A549 (cell line): ENCODE measurements at regions not wholly inside any gene's neighbourhood (a gene's known extent, or its start where the extent isn't known, plus 50 kb on each side); places are given as distances from the start of the nearest gene placed in this dataset.

ENCODE experiments used
- BHLHE40 ChIP-seq: IDR thresholded peaks from 2 replicates; pipeline ENCODE4 v1.6.1; 2012; ENCODE audit warnings: low read depth, low read length, inconsistent platforms
- CEBPB ChIP-seq, 2 experiments: fragments of >200 bp in 1 of 2; sonication (Bioruptor Twin) in 1 of 2; formaldehyde crosslinking in 1 of 2; IDR thresholded peaks; 2 replicates each; pipeline ENCODE4 v1.6.1; 2012 to 2016
- JUN ChIP-seq, 2 experiments: fragments of >200 bp; sonication (Bioruptor Twin); formaldehyde crosslinking; IDR thresholded peaks; 2 replicates in 1 of 2; 3 replicates in 1 of 2; pipeline ENCODE4 v1.6.1; 2016 to 2017
- MAFK ChIP-seq: fragments of 450-650 bp; IDR thresholded peaks from 2 replicates; pipeline ENCODE4 v1.6.1; 2014; ENCODE audit not compliant: partially characterized antibody
- NFE2L2 ChIP-seq: fragments of 150-350 bp; conservative IDR thresholded peaks from 2 replicates; pipeline ENCODE4 v1.6.1; 2014; ENCODE audit warnings: low read length
- POLR2A ChIP-seq: IDR thresholded peaks from 2 replicates; pipeline ENCODE4 v1.6.1; 2012; ENCODE audit warnings: mild to moderate bottlenecking, low read length
- RAD21 ChIP-seq, 2 experiments: fragments of >200 bp in 1 of 2; sonication (Bioruptor Twin) in 1 of 2; formaldehyde crosslinking in 1 of 2; IDR thresholded peaks in 1 of 2; conservative IDR thresholded peaks in 1 of 2; 2 replicates in 1 of 2; 3 replicates in 1 of 2; pipeline ENCODE4 v1.6.1; 2012 to 2018; ENCODE audit warnings: inconsistent platforms in 1 of 2
- RARB ChIP-seq: fragments of 250-450 bp; sonication (Bioruptor Pico); IDR thresholded peaks from 2 replicates; pipeline ENCODE4 v1.8.0; 2021; ENCODE audit warnings: mild to moderate bottlenecking, moderate library complexity
- REST ChIP-seq: fragments of 200-600 bp; sonication (generic); IDR thresholded peaks from 2 replicates; pipeline ENCODE4 v1.6.1; 2016; ENCODE audit warnings: antibody characterized with exemption, mild to moderate bottlenecking, moderate library complexity
- SMC3 ChIP-seq: fragments of >200 bp; sonication (Bioruptor Twin); formaldehyde crosslinking; IDR thresholded peaks from 3 replicates; pipeline ENCODE4 v1.6.1; 2018; ENCODE audit warnings: inconsistent platforms
- TF ChIP-seq, protein P1 (sequence below): fragments of >200 bp; sonication (Bioruptor Twin); formaldehyde crosslinking; IDR thresholded peaks from 3 replicates; pipeline ENCODE4 v1.5.1; 2016
- TF ChIP-seq, protein P2 (sequence below): IDR thresholded peaks from 2 replicates; pipeline ENCODE4 v1.6.1; 2012

DNA sequence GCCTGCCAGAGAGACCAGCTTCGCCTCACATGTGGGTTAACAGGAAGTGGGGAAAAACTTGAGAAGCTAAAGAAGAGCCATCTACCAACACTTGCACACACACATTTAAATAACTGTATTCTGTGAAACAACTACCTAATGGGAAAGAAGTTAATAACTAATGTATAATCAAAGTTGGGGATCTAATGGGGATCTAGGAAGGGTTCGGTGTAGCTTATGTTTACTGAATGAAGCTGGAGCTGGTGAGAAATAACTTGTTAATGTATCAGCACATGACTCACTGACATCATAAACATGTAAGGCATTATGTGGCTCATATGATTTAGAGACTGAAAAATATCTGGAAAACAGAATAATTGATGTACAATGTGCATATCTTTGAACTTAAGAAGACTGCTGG, 421.3 kb upstream of the NXPH2 start:
- no peak for TF ChIP-seq CEBPB (IDR thresholded peaks at IDR 0.05)
- TF ChIP-seq REST: no peak
- no peak for TF ChIP-seq RAD21 (conservative IDR thresholded peaks at IDR 0.05 in 1 of 2, IDR thresholded peaks at IDR 0.05 in 1 of 2)
- TF ChIP-seq, protein P1, sequence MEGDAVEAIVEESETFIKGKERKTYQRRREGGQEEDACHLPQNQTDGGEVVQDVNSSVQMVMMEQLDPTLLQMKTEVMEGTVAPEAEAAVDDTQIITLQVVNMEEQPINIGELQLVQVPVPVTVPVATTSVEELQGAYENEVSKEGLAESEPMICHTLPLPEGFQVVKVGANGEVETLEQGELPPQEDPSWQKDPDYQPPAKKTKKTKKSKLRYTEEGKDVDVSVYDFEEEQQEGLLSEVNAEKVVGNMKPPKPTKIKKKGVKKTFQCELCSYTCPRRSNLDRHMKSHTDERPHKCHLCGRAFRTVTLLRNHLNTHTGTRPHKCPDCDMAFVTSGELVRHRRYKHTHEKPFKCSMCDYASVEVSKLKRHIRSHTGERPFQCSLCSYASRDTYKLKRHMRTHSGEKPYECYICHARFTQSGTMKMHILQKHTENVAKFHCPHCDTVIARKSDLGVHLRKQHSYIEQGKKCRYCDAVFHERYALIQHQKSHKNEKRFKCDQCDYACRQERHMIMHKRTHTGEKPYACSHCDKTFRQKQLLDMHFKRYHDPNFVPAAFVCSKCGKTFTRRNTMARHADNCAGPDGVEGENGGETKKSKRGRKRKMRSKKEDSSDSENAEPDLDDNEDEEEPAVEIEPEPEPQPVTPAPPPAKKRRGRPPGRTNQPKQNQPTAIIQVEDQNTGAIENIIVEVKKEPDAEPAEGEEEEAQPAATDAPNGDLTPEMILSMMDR: no peak
- no peak for TF ChIP-seq NFE2L2
- TF ChIP-seq POLR2A: no peak
- no peak for TF ChIP-seq RARB
- TF ChIP-seq, protein P2, sequence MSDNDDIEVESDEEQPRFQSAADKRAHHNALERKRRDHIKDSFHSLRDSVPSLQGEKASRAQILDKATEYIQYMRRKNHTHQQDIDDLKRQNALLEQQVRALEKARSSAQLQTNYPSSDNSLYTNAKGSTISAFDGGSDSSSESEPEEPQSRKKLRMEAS: no peak
- TF ChIP-seq BHLHE40: no peak
- TF ChIP-seq MAFK: no peak
- TF ChIP-seq SMC3: no peak
- no peak for TF ChIP-seq JUN (IDR thresholded peaks at IDR 0.05)
